GM19035 (cell line): ENCODE measurements at regions not wholly inside any gene's neighbourhood (a gene's known extent, or its start where the extent isn't known, plus 50 kb on each side); places are given as distances from the start of the nearest gene placed in this dataset.
"Not testable (repeated sequence)": the region's sequence is repeated elsewhere in the genome, so short reads cannot be mapped to it uniquely, and the experiment has no call there.

Source experiments
- ATAC-seq: cut with Tn5 transposase; IDR thresholded peaks from one replicate; pipeline ENCODE4 v1.9.1; 2021; ENCODE audit not compliant: unreplicated experiment

GRCh38 chr5:177664737-177665136, 64.8 kb downstream of the B4GALT7 start:
- not testable (repeated sequence) for ATAC-seq

DNA sequence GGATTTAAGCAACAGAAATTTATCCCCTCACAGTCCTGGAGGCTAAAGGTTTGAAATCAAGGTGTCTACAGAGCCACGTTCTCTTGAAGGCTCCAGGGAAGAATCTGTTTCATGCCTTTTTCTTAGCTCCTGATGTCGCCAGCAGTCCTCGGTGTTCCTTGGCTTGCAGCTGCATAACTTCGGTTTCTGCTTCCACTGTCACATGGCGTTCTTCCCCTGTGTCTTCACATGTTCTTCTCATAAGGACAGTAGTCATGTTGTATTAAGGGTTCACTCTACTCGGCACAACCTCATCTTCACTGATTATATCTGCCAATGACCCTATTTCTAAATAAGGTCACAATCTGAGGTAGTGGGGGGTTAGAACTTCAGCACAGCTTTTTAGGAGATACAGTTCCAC, 65.2 kb downstream of the B4GALT7 start:
- not testable (repeated sequence) for ATAC-seq

- not testable (repeated sequence) for ATAC-seq
Measured at GRCh38 chr5:177665960-177666359, 66.0 kb downstream of the B4GALT7 start.

GRCh38 chr5:177671035-177671754, 71.3 kb downstream of the B4GALT7 start:
- peak; percentile 44 for ATAC-seq

DNA sequence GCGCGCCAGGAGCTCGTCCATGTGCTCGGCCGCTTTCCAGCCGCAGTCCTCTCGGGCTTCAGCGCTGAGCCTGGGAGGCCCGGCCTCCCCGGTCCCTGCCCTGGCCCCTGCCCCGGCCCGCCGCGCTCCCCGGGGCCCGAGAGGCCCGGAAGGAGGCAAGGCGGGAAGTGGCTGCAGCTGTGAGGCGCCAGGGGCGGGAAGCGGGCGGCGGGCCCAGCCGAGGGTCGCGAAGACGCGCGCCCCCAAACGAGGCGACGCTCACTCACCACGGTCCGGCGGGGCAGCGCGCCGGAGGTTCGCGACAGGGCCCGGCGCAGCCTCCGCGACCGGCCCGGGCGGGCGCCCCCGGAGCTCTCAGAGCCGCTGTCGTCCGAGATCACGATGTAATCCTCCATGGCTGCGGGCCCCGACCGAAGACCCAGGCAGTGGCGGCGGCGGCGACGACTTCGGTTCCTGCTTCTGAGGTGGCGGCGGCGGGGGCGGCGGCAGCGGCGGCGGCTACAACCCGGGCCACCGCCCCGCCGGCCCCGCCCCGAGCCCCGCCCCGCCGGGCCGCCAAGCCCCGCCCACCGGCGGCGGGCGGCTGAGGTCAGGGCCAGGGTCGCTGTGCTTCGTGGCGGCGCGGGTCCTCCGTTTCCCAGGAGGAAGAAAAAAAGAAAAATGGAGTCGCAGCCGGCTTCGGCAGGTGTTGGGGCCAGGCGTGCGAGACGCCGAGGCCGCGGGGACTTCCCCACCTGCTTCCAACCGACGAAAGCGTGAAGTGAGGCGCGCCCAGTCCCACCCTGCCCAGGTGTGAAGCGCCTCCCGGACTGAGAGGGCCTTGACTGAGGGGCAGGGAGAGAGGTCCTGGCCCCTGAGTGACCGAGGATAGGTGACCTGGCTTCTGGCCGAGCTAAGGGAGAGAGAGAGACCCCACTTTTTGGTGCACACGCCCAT, 72.1 kb downstream of the B4GALT7 start:
- ATAC-seq: peak; percentile 86
